HEK293T (cell line): ENCODE measurements at regions not wholly inside any gene's neighbourhood (a gene's known extent, or its start where the extent isn't known, plus 50 kb on each side); places are given as distances from the start of the nearest gene placed in this dataset.

ENCODE experiments used
- ARNT ChIP-seq: fragments of 450-650 bp; IDR thresholded peaks from 2 replicates; pipeline ENCODE4 v1.6.1; 2017; ENCODE audit warnings: mild to moderate bottlenecking
- BHLHE40 ChIP-seq: fragments of 450-650 bp; IDR thresholded peaks from 2 replicates; pipeline ENCODE4 v1.6.1; 2016; ENCODE audit warnings: mild to moderate bottlenecking, moderate library complexity, borderline replicate concordance
- ELF4 ChIP-seq: fragments of 450-650 bp; IDR thresholded peaks from 2 replicates; pipeline ENCODE4 v1.6.1; 2017; ENCODE audit warnings: antibody characterized with exemption
- FOXA1 ChIP-seq: fragments of 450-650 bp; IDR thresholded peaks from 2 replicates; pipeline ENCODE4 v1.6.1; 2016; ENCODE audit warnings: mild to moderate bottlenecking
- FOXK2 ChIP-seq: fragments of 450-650 bp; IDR thresholded peaks from 2 replicates; pipeline ENCODE4 v1.6.1; 2016; ENCODE audit warnings: mild to moderate bottlenecking
- FOXM1 ChIP-seq: fragments of 450-650 bp; IDR thresholded peaks from 2 replicates; pipeline ENCODE4 v1.6.1; 2017; ENCODE audit warnings: mild to moderate bottlenecking, borderline replicate concordance
- HDGF ChIP-seq: fragments of 450-650 bp; IDR thresholded peaks from 2 replicates; pipeline ENCODE4 v1.6.1; 2017; ENCODE audit warnings: antibody characterized with exemption, borderline replicate concordance
- LEF1 ChIP-seq: fragments of 450-650 bp; IDR thresholded peaks from 2 replicates; pipeline ENCODE4 v1.6.1; 2017; ENCODE audit warnings: mild to moderate bottlenecking, borderline replicate concordance
- NFRKB ChIP-seq: fragments of 450-650 bp; IDR thresholded peaks from 2 replicates; pipeline ENCODE4 v1.6.1; 2016; ENCODE audit warnings: mild to moderate bottlenecking, moderate library complexity
- PKNOX1 ChIP-seq: fragments of 450-650 bp; IDR thresholded peaks from 2 replicates; pipeline ENCODE4 v1.6.1; 2016
- SP1 ChIP-seq: fragments of 450-650 bp; IDR thresholded peaks from 2 replicates; pipeline ENCODE4 v1.6.1; 2017
- SUZ12 ChIP-seq: fragments of 450-650 bp; IDR thresholded peaks from 2 replicates; pipeline ENCODE4 v1.6.1; 2016; ENCODE audit warnings: mild to moderate bottlenecking
- TARDBP ChIP-seq: fragments of 450-650 bp; IDR thresholded peaks from 2 replicates; pipeline ENCODE4 v1.6.1; 2016
- ZNF384 ChIP-seq: fragments of 450-650 bp; IDR thresholded peaks from 2 replicates; pipeline ENCODE4 v1.6.1; 2016

DNA sequence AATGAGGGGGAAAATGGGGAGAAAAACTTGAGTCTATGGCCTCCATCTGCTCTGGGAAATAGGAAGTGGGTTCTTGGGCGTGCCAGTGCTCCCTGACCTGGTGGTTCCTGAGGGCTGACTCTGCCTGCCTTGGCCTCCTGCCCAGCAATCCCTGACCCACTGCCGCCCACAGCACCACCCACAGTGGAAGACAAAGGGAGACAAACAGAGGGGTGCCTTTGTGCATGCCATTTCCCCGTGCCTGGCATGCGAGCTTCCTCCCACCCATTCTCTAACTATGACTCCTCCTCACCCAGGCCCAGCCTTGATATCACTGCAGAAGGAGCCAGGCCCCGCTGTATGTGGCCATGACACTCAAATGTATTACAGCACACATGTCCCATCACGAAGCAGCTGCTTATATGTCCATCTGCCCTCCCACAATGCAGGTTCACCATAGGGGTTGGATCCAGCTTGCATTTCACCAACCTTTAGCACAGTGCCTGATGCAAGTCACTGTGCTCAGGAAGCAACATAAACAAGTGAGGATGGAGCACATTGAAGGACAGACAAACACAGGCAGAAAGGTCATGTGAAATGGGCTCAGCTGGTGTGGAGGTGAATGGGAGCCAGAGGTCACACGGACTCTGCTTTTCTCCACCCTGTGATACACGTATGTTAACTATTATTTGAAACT, 84.4 kb downstream of the ADRB2 start:
- no peak for TF ChIP-seq ARNT
- no peak for TF ChIP-seq NFRKB
- TF ChIP-seq SP1 = no peak
- TF ChIP-seq BHLHE40 = no peak
- no peak for TF ChIP-seq TARDBP
- TF ChIP-seq LEF1 = no peak
- no peak for TF ChIP-seq HDGF
- no peak for TF ChIP-seq FOXK2
- no peak for TF ChIP-seq PKNOX1
- no peak for TF ChIP-seq ZNF384
- TF ChIP-seq FOXA1 = no peak
- no peak for TF ChIP-seq SUZ12
- TF ChIP-seq FOXM1 = no peak
- TF ChIP-seq ELF4 = no peak
